Right lobe of liver (tissue), 6 donors: ENCODE measurements at regions not wholly inside any gene's neighbourhood (a gene's known extent, or its start where the extent isn't known, plus 50 kb on each side); places are given as distances from the start of the nearest gene placed in this dataset.

Experiments used
- ATAC-seq, 4 donors: fragments of 200-7000 bp; cut with Tn5 transposase; one replicate each; pipeline ENCODE4 v1.9.1; 2020; ENCODE audit warnings: mild to moderate bottlenecking in 4 of 4, moderate library complexity in 4 of 4
- DNase-seq, 3 donors: peaks; one replicate each; pipeline ENCODE4 v3.0.0-alpha.2; 2020
- H3K27ac ChIP-seq, 3 donors: fragments of 200-600 bp; one replicate each; pipeline ENCODE4 v1.8.0; 2022
- H3K27me3 ChIP-seq, 2 donors: fragments of 200-600 bp; one replicate each; pipeline ENCODE4 v1.8.0; 2022
- H3K36me3 ChIP-seq, 4 donors: fragments of 200-600 bp; sonication (generic) in 1 of 4; one replicate each; pipeline versions ENCODE4 v1.5.1 to v1.8.0; 2017 to 2022; ENCODE audit warnings: control low read depth in 1 of 4
- H3K4me1 ChIP-seq, 4 donors: fragments of 200-600 bp; sonication (generic) in 1 of 4; one replicate each; pipeline versions ENCODE4 v1.5.1 to v1.8.0; 2017 to 2022; ENCODE audit warnings: control low read depth in 1 of 4
- H3K4me3 ChIP-seq, 3 donors: fragments of 200-600 bp; one replicate each; pipeline ENCODE4 v1.8.0; 2022
- H3K9me3 ChIP-seq, 4 donors: fragments of 200-600 bp; sonication (generic) in 1 of 4; one replicate each; pipeline versions ENCODE4 v1.5.1 to v1.8.0; 2017 to 2022; ENCODE audit warnings: control low read depth in 1 of 4
- POLR2A ChIP-seq: fragments of 450-650 bp; IDR thresholded peaks from one replicate; pipeline ENCODE4 v1.6.1; 2017; ENCODE audit warnings: antibody characterized with exemption, mild to moderate bottlenecking
- WGBS: methylation state at CpG from one replicate; pipeline ENCODE4 v1.1.6; 2018; ENCODE audit warnings: low coverage, low lambda C conversion rate; ENCODE audit not compliant: insufficient coverage; ENCODE audit errors: missing lambda C conversion rate; 5-methylcytosine and 5-hydroxymethylcytosine counted together
- intact Hi-C, 2 donors: fragments of 100-400 bp; cut with DNase I; formaldehyde crosslinking; loops; one replicate each; pipeline versions ENCODE4 v1.11.2 to v1.14.1; 2022
- TF ChIP-seq, protein P1 (sequence below), 4 donors: fragments of 200-600 bp in 3 of 4; fragments of 450-650 bp in 1 of 4; IDR thresholded peaks; one replicate each; pipeline versions ENCODE4 v1.5.1 to v1.8.0; 2016 to 2022; ENCODE audit warnings: antibody characterized with exemption in 4 of 4, mild to moderate bottlenecking in 2 of 4
- donor health status: DM: no; HTN: yes; CAD: no.
- donor health status: DM: no; HTN: no; CAD: no.
- donor health status: DM: no; HTN: no; CAD: no.
- donor health status: DM: no; HTN: yes; CAD: no.
- donor health status: DM: no; HTN: yes; CAD: no.

DNA sequence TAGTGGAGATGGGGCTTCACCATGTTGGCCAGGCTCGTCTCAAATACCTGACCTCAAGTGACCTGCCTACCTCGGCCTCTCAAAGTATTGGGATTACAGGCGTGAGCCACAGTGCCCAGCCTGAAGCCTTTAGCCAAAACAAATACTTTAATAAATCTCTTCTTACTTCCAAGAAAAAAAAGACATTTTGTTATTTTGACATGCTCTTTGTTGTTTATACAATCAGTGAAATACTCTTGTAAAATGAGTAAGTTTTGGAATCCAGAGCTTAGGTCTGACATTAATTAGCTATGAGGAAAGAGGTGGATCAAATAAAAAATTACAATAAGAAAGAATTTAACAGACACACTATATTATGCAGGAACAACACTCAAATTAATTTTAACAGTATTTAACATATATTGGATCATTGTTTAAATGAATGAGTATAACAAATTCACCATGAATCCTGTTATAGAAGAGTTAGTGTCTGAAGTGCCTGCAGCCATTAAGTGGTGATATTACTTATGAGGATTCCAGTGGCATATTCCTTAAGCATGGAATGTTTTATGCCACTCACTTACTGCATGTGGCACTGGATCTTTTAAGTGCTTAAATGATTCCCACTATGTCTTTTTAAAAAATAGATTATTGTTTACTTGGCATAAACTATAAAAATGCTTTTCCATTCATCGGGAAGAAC is 260.1 kb upstream of the GIMD1 start:
- H3K9me3 ChIP-seq: no peaks in the 10 kb centered on the region
- no peak overlapping the region for H3K4me3 ChIP-seq
- no peak for DNase-seq
- ATAC-seq: no peak
- WGBS: 59% methylated on average over 3 of the region's 4 CpGs
- intact Hi-C loops: no loop called here
- H3K27ac ChIP-seq: no peak overlapping the region
- H3K27me3 ChIP-seq: no peaks in the 10 kb centered on the region
- H3K4me1 ChIP-seq: no peaks in the 10 kb centered on the region
- no peaks in the 10 kb centered on the region for H3K36me3 ChIP-seq
- no peak for TF ChIP-seq POLR2A
- TF ChIP-seq, protein P1, sequence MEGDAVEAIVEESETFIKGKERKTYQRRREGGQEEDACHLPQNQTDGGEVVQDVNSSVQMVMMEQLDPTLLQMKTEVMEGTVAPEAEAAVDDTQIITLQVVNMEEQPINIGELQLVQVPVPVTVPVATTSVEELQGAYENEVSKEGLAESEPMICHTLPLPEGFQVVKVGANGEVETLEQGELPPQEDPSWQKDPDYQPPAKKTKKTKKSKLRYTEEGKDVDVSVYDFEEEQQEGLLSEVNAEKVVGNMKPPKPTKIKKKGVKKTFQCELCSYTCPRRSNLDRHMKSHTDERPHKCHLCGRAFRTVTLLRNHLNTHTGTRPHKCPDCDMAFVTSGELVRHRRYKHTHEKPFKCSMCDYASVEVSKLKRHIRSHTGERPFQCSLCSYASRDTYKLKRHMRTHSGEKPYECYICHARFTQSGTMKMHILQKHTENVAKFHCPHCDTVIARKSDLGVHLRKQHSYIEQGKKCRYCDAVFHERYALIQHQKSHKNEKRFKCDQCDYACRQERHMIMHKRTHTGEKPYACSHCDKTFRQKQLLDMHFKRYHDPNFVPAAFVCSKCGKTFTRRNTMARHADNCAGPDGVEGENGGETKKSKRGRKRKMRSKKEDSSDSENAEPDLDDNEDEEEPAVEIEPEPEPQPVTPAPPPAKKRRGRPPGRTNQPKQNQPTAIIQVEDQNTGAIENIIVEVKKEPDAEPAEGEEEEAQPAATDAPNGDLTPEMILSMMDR (IDR thresholded peaks at IDR 0.05): no peak

DNA sequence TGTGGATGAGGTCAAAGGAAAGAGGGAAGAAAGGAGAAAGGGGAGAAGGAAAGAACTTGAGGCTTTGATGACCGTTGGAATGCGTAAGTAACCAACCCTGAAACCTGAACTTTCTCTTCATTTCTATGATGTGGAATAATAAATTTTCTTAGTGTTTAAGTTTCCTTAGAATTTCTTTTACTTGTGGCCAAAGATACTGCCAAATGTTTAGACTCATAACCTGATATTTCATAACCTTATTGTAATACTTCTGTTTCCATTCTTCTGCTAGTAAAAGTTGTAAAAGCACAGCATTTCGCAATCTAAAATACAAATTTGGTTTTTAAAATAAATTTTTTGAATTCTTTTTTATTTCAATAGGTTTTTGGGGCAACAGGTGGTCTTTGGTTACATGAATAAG is 258.5 kb upstream of the GIMD1 start:
- no peak for ATAC-seq

DNA sequence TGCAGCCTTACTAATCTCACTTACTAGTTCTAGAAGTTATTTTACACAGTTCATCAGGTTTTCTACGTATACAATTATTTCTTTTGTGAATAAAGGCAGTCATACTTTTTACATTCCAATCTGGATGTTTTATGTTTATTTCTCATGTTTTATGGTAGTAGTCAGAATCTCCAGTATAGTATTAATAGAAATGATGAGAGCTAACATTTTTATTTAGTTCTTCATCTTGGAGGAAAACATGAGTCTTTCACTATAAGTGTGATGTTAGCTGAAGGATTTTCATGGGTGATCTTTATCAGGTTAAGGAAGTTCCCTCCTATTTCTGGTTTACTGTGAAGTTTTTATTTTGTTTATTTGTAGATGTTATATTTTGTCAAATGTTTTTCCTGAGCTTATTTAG is 256.1 kb upstream of the GIMD1 start:
- Histone ChIP-seq H3K27ac (no peak overlapping the region), H3K4me1 (no peaks in the 10 kb centered on the region), H3K27me3 (no peaks in the 10 kb centered on the region), H3K36me3 (no peaks in the 10 kb centered on the region), H3K9me3 (no peaks in the 10 kb centered on the region), H3K4me3 (no peak overlapping the region)
- intact Hi-C loops: no loop called here
- ATAC-seq (no peak), DNase-seq (no peak)
- TF ChIP-seq, protein P1 (IDR thresholded peaks at IDR 0.05): no peak
- no peak for TF ChIP-seq POLR2A
- 19% methylated on average over 1 of the region's 1 CpG for WGBS

More for the DNA sequence above, 258.5 kb upstream of the GIMD1 start:
- 71% methylated on average over 3 of the region's 3 CpGs for WGBS
- intact Hi-C loops: no loop called here
- H3K27me3 ChIP-seq: no peaks in the 10 kb centered on the region
- no peaks in the 10 kb centered on the region for H3K36me3 ChIP-seq
- H3K4me1 ChIP-seq: no peaks in the 10 kb centered on the region
- TF ChIP-seq, protein P1 (IDR thresholded peaks at IDR 0.05): no peak
- TF ChIP-seq POLR2A: no peak
- H3K27ac ChIP-seq: no peak overlapping the region
- no peak overlapping the region for H3K4me3 ChIP-seq
- no peak for DNase-seq
- no peaks in the 10 kb centered on the region for H3K9me3 ChIP-seq

DNA sequence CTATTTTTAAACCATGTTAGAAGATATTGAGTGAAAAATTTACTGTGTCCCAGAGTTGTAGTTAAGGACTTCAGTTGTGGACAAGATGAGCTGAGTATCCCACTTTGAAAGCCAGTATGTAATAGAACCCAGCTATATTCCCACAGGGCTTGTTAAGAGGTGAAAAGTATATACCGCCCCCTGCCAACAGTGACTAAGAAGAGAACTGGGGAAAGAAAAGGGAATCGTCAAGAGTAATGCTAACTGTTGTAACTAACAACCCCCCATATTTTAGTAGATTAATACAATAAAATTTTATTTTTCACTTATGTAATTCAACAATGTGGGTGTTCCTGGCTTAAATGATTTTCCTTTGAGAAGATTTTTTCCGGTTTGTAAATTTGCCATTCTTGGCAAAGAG is 250.4 kb upstream of the GIMD1 start:
- no peak for DNase-seq
- TF ChIP-seq POLR2A: no peak
- TF ChIP-seq, protein P1 (IDR thresholded peaks at IDR 0.05): no peak

More for the DNA sequence above, 250.4 kb upstream of the GIMD1 start:
- H3K9me3 ChIP-seq: no peaks in the 10 kb centered on the region
- no peaks in the 10 kb centered on the region for H3K4me1 ChIP-seq
- no peaks in the 10 kb centered on the region for H3K27me3 ChIP-seq
- no peaks in the 10 kb centered on the region for H3K36me3 ChIP-seq
- 43% methylated on average over 3 of the region's 3 CpGs for WGBS
- H3K27ac ChIP-seq: no peak overlapping the region
- no peak overlapping the region for H3K4me3 ChIP-seq
- intact Hi-C loops: no loop called here
- no peak for ATAC-seq
